HepG2 (cell line): ENCODE measurements at regions not wholly inside any gene's neighbourhood (a gene's known extent, or its start where the extent isn't known, plus 50 kb on each side); places are given as distances from the start of the nearest gene placed in this dataset.

Experiments
- ATAC-seq: fragments of 200-7000 bp; cut with Tn5 transposase; 3 replicates; pipeline ENCODE4 v1.9.1; 2020; ENCODE audit warnings: mild to moderate bottlenecking, moderate library complexity
- BruUV-seq: library from RNA; stranded (reverse); fragments of 400-500 nt; replicated peaks from 2 replicates; lab custom pipeline; 2021; lab: Mats Ljungman, UMichigan
- CTCF ChIA-PET: fragments of 300-600 bp; formaldehyde crosslinking; extraction: SDS; loops from one replicate; lab custom pipeline; 2021; ENCODE audit warnings: low total read pairs, inconsistent platforms, low intra/inter-chr PET ratio; lab: Yijun Ruan, JAX
- POLR2A ChIA-PET: fragments of 350-600 bp; sonication (Branson Sonifier 250); formaldehyde crosslinking; loops from one replicate; lab custom pipeline; 2020; ENCODE audit warnings: antibody characterized with exemption, inconsistent platforms; lab: Yijun Ruan, JAX
- DNase-seq: peaks from one replicate; pipeline ENCODE4 v3.0.0-alpha.2; 2015; ENCODE audit warnings: low spot score
- FAIRE-seq: peaks from 3 replicates; lab custom pipeline; 2011; peaks lifted over from hg19 to GRCh38; lab: Jason Lieb, UNC
- H2AFZ ChIP-seq: one replicate; pipeline ENCODE4 v1.6.1; 2011; ENCODE audit warnings: low read length, inconsistent platforms
- H3K27ac ChIP-seq: fragments of 300-600 bp; 3 replicates; pipeline ENCODE4 v1.8.0; 2011; ENCODE audit warnings: mixed run types, mild to moderate bottlenecking, mixed read lengths, low read length, inconsistent platforms; ENCODE audit not compliant: insufficient read depth; ENCODE audit errors: extremely low read length
- H3K27me3 ChIP-seq, 2 experiments: fragments of 200-600 bp in 1 of 2; 2 replicates in 1 of 2; 3 replicates in 1 of 2; pipeline versions ENCODE4 v1.6.0 to v1.8.0; 2011; ENCODE audit warnings: low read length in 2 of 2, mild to moderate bottlenecking in 2 of 2, moderate library complexity in 2 of 2, inconsistent platforms in 1 of 2; ENCODE audit not compliant: insufficient read depth in 2 of 2, control insufficient read depth in 1 of 2
- H3K36me3 ChIP-seq, 2 experiments: fragments of 200-600 bp in 1 of 2; replicated peaks in 1 of 2; 2 replicates in 1 of 2; 3 replicates in 1 of 2; pipeline versions ENCODE4 v1.5.1 to v1.8.0; 2011; ENCODE audit warnings: low read length in 2 of 2, inconsistent platforms in 1 of 2; ENCODE audit not compliant: insufficient read depth in 2 of 2, control insufficient read depth in 1 of 2
- H3K4me1 ChIP-seq: 2 replicates; pipeline ENCODE4 v1.5.1; 2012; ENCODE audit warnings: low read length, inconsistent platforms; ENCODE audit not compliant: insufficient read depth
- H3K4me2 ChIP-seq: 2 replicates; pipeline ENCODE4 v1.6.0; 2011; ENCODE audit warnings: low read depth, low read length, inconsistent platforms
- H3K4me3 ChIP-seq, 3 experiments: fragments of 200-600 bp in 1 of 3; sonication (generic), shearing (Covaris generic) in 1 of 3; replicated peaks in 1 of 3; 2 replicates each; pipeline ENCODE4 v1.5.1; 2011 to 2016; ENCODE audit warnings: low read length in 3 of 3, inconsistent platforms in 2 of 3, low read depth in 2 of 3, mild to moderate bottlenecking in 2 of 3, control low read depth in 1 of 3, mixed read lengths in 1 of 3; ENCODE audit not compliant: insufficient read depth in 1 of 3
- H3K79me2 ChIP-seq: one replicate; pipeline ENCODE4 v1.6.1; 2011; ENCODE audit warnings: low read length, inconsistent platforms; ENCODE audit not compliant: insufficient read depth
- H3K9ac ChIP-seq: 2 replicates; pipeline ENCODE4 v1.6.0; 2011; ENCODE audit warnings: mild to moderate bottlenecking, low read depth, low read length, inconsistent platforms; ENCODE audit not compliant: insufficient read depth
- H3K9me3 ChIP-seq: 2 replicates; pipeline ENCODE4 v1.5.1; 2012; ENCODE audit warnings: mild to moderate bottlenecking, low read length
- H4K20me1 ChIP-seq: 2 replicates; pipeline ENCODE4 v1.6.0; 2011; ENCODE audit warnings: inconsistent platforms, mild to moderate bottlenecking, low read length, moderate library complexity; ENCODE audit not compliant: insufficient read depth
- AHDC1 ChIP-seq: sonication (generic); formaldehyde crosslinking; IDR thresholded peaks from 2 replicates; pipeline ENCODE4 v1.5.1; 2020; ENCODE audit warnings: mild to moderate bottlenecking, missing genetic modification reagents, borderline replicate concordance
- NFRKB ChIP-seq: fragments of 450-650 bp; IDR thresholded peaks from 2 replicates; pipeline ENCODE4 v1.6.1; 2017
- NPAS2 ChIP-seq: sonication (generic); formaldehyde crosslinking; IDR thresholded peaks from 2 replicates; pipeline ENCODE4 v1.8.0; 2022; ENCODE audit warnings: mild to moderate bottlenecking, missing genetic modification reagents, borderline replicate concordance
- ZNF329 ChIP-seq: sonication (generic); formaldehyde crosslinking; IDR thresholded peaks from 2 replicates; pipeline ENCODE4 v1.9.0; 2021; ENCODE audit warnings: low read depth, mild to moderate bottlenecking, missing genetic modification reagents
- ZNF34 ChIP-seq: sonication (generic); formaldehyde crosslinking; IDR thresholded peaks from 2 replicates; pipeline ENCODE4 v1.4.0; 2020; ENCODE audit warnings: mild to moderate bottlenecking, missing genetic modification reagents, borderline replicate concordance
- ZNF530 ChIP-seq: sonication (generic); formaldehyde crosslinking; IDR thresholded peaks from 2 replicates; pipeline ENCODE4 v1.5.0; 2020; ENCODE audit warnings: low read depth, mild to moderate bottlenecking, missing genetic modification reagents
- ZNF629 ChIP-seq: sonication (generic); formaldehyde crosslinking; conservative IDR thresholded peaks from 2 replicates; pipeline ENCODE4 v1.5.0; 2020; ENCODE audit warnings: missing genetic modification reagents
- ZNF781 ChIP-seq: sonication (generic); formaldehyde crosslinking; IDR thresholded peaks from 2 replicates; pipeline ENCODE4 v1.5.1; 2020; ENCODE audit warnings: borderline replicate concordance, mild to moderate bottlenecking, missing genetic modification reagents; ENCODE audit errors: not compliant biosample characterization
- ZNF879 ChIP-seq: sonication (generic); formaldehyde crosslinking; IDR thresholded peaks from 2 replicates; pipeline ENCODE4 v1.8.1; 2023; ENCODE audit warnings: missing genetic modification reagents
- WGBS: methylation state at CpG from one replicate; pipeline ENCODE4 v1.1.6; 2017; ENCODE audit warnings: low lambda C conversion rate; 5-methylcytosine and 5-hydroxymethylcytosine counted together
- in situ Hi-C: cut with HindIII; loops from 2 replicates; pipeline ENCODE4 v1.10.0; 2017; ENCODE audit warnings: low pct_unique_long_range_greater_than_20kb; ENCODE audit not compliant: extremely low pct_ligation_motif_present
- intact Hi-C: fragments of 100-400 bp; cut with micrococcal nuclease; formaldehyde crosslinking; loops from one replicate; pipeline ENCODE4 v1.10.0; 2022; ENCODE audit not compliant: unreplicated experiment

- in situ Hi-C loops, result no loop called here
- no peaks in the 10 kb centered on the region for H3K9me3 ChIP-seq
- H3K4me3 ChIP-seq, result no peak overlapping the region
- H3K27ac ChIP-seq, result no peak overlapping the region
- no peaks in the 10 kb centered on the region for H3K4me1 ChIP-seq
- H3K27me3 ChIP-seq, result peaks cover 0 to 19% of the 10 kb centered on the region in 2 experiments; a peak in 2 of 5 replicates
- no peak overlapping the region for H3K9ac ChIP-seq
- H2AFZ ChIP-seq, result no peak overlapping the region
- no TSS peak for BruUV-seq
- H3K79me2 ChIP-seq, result no peaks in the 10 kb centered on the region
- ATAC-seq (no peak), DNase-seq (no peak), FAIRE-seq (no peak)
- ChIA-PET CTCF (no interaction called here), POLR2A (no interaction called here)
- TF ChIP-seq ZNF530 (CRISPR knock-in tag) (no peak), ZNF629 (CRISPR knock-in tag) (no peak), NFRKB (no peak)
- H3K4me2 ChIP-seq, result no peak overlapping the region
- intact Hi-C loops, result no loop called here
- no peaks in the 10 kb centered on the region for H4K20me1 ChIP-seq
- WGBS, result 8% methylated on average over 5 of the region's 5 CpGs
- H3K36me3 ChIP-seq, result no peaks in the 10 kb centered on the region
Observed at GRCh38 chr6:137290601-137291261, 71.5 kb upstream of the IFNGR1 start.

- Histone ChIP-seq H3K4me3 (no peak overlapping the region), H3K9ac (no peak overlapping the region), H3K4me1 (peaks cover 8% of the 10 kb centered on the region), H3K4me2 (no peak overlapping the region), H2AFZ (no peak overlapping the region), H4K20me1 (no peaks in the 10 kb centered on the region), H3K27ac (no peak overlapping the region), H3K36me3 (no peaks in the 10 kb centered on the region), H3K27me3 (peaks cover 0 to 11% of the 10 kb centered on the region in 2 experiments; a peak in 3 of 5 replicates), H3K79me2 (no peaks in the 10 kb centered on the region), H3K9me3 (no peaks in the 10 kb centered on the region)
- ATAC-seq, result no peak
- WGBS, result 36% methylated on average over 1 of the region's 1 CpG
- DNase-seq, result no peak
- intact Hi-C loops, result no loop called here
- FAIRE-seq, result no peak
- no TSS peak for BruUV-seq
- ChIA-PET CTCF (no interaction called here), POLR2A (no interaction called here)
- in situ Hi-C loops, result no loop called here
- TF ChIP-seq ZNF879 (CRISPR knock-in tag), result no peak
- no peak for TF ChIP-seq NPAS2 (CRISPR knock-in tag)
- TF ChIP-seq AHDC1 (CRISPR knock-in tag), result no peak
- TF ChIP-seq ZNF781 (CRISPR knock-in tag), result no peak
- TF ChIP-seq ZNF34 (CRISPR knock-in tag), result no peak
- no peak for TF ChIP-seq ZNF329 (CRISPR knock-in tag)
Observed at GRCh38 chr6:137286916-137287315, 67.7 kb upstream of the IFNGR1 start.
